ENCODE measurements at regions not wholly inside any gene's neighbourhood (a gene's known extent, or its start where the extent isn't known, plus 50 kb on each side); places are given as distances from the start of the nearest gene placed in this dataset.
A peak's percentile ranks its signal among the peaks of the same experiment; 100 is the strongest.
"Not testable (repeated sequence)": the region's sequence is repeated elsewhere in the genome, so short reads cannot be mapped to it uniquely, and the experiment has no call there.

DNA sequence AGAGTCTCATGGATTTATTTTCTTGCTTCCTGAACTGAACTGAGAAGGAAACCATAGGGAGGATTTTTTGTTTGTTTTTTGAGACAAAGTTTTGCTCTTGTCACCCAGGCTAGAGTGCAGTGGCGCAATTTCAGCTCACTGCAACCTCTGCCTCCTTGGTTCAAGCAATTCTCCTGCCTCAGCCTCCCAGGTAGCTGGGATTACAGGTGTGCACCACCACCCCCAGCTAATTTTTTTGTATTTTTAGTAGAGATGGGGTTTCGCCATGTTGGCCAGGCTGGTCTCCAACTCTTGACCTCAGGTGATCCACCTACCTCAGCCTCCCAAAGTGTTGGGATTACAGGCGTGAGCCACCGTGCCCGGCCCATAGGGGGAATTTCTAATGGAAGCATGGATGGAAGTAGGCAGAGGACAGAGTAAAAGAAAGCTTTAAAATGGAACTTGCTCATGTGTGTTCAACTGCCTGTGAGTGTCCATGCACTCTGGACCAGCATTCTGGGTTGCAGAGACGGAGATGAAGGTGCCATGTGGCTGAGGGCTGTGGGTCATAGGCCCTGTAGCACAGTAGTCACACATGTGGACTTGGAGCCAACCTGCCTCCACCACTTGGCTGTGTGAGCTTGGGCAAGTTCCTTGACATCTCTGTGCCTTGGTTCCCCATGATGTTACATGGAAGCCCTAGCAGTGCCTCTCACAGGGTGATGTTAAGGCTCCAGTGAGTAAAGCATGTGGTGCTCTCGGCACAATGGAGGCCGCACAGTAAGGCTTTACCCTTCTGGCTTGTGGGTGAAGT is 68.5 kb upstream of the ID2 start:
- DNase-seq, result not testable (repeated sequence)

DNA sequence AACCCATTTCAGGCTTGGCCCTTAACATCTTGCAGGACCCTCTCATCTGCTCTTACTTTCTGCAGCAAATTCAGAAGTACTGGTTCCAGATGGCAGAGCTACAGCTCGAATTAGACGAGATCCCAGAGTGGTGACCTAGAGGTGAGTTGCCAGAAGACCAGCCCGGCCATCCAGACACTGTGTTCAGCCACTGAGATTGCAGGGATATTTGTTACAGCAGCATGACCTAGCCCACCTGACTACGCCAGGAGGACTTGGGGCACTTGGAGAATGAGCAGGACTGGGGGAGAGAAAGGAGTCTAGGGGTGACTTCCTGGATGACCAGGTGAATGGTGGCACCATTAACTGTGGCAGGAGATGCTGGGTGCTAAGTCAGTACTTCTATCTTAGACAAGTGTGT is 67.2 kb upstream of the ID2 start:
- no peak for DNase-seq

GRCh38 chr2:8615252-8615575 is 66.6 kb upstream of the ID2 start:
- no peak for DNase-seq

DNA sequence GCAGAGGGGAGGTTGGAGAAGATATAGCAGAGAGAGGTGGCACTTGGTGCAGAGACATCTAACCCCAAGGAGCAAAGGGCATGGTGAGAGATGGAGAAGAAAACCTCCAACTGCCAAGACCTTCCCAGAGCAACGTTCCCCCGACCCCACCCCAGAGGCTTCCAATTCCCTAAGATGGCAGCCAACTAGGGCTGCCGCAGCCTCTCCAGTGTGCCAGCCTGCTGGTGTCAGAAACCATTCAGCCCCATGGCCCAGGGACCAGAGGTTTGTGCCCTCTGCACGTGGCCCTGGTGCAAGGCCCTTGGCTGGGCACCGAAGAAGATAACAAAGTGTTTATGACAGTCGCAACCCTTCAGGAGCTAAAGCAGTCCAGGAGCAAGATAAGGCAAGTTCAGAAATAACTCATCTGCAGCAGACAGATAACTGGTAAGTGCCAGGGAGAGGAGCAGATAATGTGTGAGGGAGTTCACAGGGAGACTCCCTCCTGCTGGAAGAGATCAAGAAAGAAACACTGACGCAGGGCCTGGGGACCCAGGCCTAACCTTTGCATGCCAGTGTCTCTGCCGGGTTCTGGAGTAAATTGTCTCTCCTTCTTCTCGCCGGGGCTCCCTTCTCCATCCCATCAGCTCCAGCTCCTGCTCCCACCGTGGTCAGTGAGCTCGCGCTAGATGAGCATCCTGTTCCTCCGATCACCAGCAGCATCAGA is 66.1 kb upstream of the ID2 start:
- no peak for DNase-seq

DNA sequence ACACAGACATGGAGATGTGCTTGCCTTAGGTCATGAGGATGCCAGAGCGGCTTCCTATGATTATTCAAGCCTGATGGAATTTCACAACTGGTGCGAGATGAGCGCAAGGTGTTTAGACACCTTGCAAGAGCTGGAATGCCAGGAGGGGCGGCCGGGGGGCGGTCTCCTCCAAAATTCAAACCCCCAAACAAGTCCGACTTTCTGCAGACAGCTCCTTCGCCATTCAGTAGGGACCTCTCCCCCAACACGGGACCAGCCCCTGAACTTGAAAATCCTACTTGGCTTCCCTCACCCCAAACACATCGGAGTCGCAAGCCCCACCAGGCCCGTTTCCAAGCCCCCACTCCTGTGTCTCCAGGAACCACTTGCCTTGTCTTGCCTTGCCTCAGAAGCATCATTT is 64.8 kb upstream of the ID2 start:
- DNase-seq, result no peak

DNA sequence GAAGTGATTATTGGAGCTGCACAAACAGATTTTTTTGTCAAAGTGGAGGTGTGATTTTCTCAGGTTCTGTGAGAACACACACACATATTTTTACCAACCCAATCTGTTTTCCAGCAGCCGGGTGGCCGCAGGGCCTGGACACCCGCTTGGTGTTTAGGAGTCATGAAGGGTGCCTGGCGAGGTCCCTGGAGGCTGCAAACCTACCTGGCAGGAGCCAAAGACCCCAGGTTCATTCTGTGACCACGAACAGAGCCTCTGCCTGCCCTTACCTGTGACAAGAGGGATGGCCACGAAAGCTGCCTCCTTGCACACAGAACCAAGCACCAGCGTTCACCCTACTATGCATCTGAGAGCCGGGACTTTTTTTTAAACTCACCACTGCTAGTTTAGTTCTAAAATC is 64.3 kb upstream of the ID2 start:
- DNase-seq, result no peak

- no peak for DNase-seq
These were observed 62.8 kb upstream of the ID2 start for GRCh38 chr2:8619071-8619470.

DNA sequence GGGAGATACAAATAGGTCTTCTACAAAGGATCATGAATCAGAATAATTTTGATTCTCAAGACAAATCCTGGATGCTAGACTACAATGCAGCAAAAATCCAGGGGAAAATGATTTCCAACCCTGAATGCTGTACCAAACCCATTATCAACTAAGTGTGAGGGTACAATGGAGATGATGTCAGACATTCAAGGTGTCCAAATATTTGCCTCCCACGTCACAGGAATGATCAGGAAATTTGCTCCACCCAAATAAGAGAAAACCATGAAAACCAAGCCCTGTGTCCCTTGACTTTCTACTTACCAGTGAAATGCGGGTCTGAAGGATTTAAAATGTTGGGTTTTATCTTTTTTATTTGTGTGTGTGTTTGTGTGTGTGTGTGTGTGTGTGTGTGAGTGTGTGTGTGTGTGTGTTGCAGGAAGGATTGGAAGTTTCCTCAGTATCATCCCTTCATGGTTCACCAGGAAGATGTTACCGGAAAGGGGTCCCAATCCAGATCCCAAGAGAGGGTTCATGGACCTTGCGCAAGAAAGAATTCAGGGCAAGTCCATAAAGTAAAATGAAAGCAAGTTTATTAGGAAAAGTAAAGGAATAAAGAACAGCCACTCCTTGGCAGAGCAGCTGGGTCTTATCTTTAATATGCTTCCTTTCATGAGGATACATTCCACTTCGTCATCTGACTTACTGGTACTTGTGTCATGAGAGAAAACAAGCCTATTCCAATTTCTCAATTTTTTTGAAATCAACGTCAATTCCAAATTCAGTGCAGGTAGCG is 61.1 kb upstream of the ID2 start:
- peak; percentile 77 for DNase-seq

DNA sequence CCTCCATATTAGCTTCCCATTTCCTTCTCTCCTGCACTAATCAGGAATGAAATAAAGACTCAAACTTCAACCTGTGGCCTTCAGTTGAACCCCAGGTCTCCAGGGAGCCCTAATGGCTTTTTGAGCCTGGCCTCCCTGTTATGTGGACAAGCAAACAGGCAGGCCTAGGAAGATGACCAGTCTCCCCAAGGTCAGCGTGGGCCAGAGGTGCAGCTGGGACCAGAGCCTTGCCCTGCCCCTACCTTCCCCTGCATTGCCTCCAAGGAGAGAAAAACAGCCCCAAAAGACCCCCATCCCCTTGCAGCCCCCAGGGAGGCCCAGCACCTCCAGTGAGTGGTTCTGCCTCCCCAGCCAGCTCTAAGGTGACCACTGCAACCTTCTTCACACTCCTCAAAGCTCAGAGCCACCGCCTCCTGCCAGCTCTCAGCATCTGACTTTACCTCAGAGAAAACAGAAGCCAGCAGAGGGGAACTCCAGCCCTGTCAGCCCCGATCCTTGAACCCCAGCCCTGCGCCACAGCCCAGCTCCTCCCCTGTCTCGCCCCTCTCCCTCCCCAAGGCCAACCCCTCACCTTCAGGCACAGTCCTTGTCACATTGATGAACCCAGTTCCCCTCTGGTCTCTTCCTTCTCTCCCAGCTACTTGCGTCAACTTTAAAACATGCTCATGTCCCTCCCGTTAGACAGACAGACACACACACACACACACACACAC is 59.5 kb upstream of the ID2 start:
- DNase-seq, result no peak

GRCh38 chr2:8622924-8623465 is 58.9 kb upstream of the ID2 start:
- no peak for DNase-seq

DNA sequence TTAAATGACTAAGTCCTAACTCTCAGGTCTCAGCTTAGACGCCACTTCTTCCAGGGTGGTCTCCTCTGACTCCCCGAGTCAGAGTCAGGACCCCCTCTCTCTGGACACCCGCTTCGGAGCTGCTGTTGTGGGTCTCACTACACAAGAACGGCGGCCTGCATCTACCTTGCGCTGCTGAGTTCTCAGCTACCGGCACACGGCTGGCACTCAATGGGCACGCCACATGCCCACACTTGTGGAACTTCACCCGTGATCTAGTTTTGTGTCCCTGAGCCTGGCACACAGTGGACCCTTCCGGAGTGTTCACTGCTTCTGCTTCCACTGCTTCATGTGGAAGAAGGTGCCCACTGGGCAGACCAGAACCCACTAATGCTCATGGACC is 58.3 kb upstream of the ID2 start:
- no peak for DNase-seq

DNA sequence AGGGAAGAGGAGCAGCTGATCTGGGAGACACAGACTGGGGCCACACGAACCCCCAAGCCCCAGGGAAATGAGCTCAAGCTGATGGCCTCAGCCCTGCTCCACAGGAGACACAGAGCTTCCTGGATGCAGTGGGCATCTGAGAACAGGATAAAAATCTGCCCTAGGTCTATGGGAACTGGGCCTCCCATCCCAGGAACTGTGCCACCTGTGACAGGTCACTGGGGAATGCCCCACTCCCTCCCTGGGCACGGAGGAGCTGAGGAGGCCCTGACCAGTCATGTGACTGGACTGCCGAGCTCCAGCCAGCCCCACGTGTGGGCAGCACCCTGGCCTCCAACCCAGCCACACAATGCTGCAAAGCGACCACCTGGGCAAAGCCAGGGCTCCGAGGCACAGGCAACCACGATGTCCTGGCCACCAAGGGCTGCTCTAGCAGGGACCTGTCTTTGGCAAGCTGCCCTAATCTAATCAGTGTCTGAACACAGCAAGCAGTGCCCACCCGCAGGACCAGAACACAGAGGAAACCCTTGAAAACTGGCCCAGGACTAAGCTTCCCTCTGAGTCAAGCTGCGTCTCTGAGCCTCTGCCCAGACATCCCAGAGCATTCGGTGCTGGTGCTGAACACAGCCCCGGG is 57.8 kb upstream of the ID2 start:
- DNase-seq, result no peak

DNA sequence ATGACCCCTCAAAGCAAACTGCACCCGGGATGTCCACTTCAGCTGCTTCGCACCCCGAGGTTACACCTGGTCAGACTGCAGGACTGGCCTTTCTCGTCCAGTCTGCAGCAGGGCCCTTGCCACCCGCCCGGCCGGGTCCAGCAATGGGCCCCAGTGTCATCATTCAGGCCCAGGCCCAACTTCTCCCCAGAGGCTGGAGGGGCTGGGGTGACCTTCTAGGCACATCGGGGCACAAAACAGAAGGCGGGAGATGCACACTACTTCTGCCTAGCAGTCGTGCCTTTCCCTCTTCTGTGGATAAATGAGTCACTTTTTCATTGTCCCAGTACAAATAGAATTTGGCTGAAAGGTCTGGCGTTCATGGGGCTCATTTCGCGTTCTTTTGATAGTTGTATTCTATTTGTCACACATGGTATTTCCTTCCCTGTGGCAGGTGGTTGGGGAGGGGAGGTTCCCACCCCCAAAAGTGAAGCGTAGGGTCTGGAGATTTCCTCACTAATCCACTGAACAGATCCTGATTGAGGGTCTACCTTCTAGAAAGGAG is 56.9 kb upstream of the ID2 start:
- peak; percentile 25 for DNase-seq

- DNase-seq, result no peak
These were observed 56.2 kb upstream of the ID2 start for GRCh38 chr2:8625399-8626300.

DNA sequence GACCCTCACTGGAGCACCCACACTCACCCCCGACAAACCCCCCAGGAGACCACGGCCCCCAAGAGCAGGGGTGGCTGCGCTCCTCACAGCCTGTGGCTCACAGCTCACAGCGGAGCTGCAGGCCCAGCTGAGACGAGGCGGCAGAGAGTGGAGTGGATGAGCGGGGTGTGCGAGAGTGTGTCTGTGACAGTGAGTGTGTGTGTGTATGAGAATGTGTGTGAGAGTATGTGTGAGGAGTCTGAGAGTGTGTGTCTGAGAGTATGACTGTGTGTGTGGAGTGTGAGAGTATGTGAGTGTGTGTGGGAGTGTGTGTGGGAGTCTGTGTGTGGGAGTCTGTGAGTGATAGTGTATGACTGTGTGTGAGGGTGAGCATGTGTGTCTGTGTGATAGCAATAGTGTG is 55.3 kb upstream of the ID2 start:
- no peak for DNase-seq

DNA sequence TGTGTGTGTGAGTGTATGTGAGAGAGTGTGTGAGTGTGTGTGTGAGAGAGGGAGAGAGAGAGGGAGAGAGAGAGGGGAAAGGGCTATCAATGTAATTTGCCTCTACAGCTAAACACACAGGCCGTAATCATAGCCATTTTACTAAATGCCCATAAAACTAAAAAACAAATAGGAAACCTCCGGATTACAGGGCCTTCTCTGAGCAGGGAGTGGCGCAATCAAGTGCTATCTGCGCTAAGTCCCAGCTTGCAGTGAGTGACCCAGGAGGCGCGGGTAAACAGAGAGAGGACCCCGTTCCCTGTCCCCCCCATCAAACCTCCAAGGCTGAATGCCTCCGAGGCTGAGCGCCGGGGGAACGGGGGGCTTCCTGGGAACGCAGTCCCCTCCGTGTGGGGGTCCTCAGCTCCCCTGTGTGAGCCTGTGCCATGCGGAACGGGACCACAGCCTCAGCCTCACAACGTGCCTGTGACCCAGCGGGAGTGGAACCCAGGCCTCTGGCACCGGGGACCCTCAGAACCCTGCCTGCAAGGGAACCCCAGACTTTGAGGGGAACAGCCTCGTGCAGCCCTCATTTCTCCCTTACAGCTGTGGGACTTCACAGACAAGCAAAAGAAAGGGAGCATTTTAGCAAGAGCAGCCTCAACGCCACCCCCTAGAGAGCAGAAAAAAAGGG is 54.7 kb upstream of the ID2 start:
- peak; percentile 13 for DNase-seq

DNA sequence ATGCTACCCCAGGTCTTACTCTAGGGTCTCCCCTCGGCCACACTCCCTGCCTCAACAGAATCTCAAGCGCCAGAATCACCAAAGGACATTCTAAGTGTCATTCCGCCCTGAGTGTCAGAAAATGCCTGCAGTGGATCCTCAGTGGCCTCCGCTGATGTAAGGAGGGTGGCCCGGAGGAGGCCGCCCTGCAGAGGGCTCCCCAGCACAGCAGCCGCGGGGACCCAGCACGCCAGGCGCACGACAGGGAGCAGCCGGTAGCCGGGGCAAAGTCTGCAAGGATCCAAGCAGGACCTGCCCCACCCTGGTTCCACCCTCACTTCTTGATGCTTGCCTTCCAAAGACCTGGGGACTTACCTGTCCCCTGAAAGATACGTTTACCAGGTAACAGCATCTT is 54.2 kb upstream of the ID2 start:
- no peak for DNase-seq

DNA sequence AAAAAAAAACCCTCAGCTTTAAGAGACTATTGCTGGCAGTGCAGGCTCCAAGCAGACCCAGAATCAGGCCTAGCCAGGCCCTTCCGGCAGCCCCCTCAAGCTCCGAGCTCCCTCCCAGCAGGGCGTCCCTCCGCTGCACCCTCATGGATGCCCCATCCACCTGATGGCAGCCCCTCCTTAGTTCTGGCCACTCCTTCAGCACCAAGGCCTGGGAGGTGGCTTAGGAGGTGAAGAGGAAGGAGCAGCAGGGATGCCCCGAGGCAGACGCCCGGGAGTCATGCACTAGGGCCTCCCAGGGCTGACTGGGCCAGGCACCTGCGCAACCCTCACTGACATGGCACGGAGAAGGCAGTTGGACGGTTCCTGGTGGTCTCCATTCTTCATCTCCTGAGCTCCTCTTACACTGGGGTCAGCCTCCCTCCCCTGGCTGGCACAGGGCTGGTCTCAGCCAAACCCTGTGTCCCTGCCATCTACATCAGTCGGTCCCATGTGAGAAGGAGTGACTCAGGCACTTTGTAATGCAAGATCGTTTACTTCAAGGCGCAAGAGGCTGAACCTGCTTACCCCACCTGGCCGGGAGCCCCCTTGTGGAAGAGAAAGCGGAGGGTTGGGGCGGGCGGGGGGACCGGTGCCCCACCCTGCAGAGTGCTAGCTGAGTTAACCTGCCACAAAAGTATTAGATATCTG is 53.5 kb upstream of the ID2 start:
- DNase-seq, result no peak

DNA sequence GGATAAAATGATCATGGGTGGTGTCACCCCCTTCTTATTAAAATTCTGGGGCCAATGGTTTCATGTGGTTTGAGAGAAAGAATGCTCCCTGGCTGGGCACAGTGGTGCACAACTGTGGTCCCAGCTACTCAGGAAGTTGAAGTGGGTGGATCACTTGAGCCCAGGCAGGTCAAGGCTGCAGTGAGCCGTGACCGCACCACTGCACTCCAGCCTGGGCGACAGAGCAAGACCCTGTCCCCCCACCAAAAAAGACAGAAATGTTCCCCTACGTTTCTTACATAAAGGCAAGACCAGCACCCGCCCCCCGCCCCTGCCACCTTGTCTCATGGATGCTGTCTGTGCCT is 53.0 kb upstream of the ID2 start:
- DNase-seq, result no peak

- no peak for DNase-seq
These were observed 52.5 kb upstream of the ID2 start for GRCh38 chr2:8629402-8629801.

Data from DMS53 (cell line).